PC-3 (cell line): ENCODE measurements at regions not wholly inside any gene's neighbourhood (a gene's known extent, or its start where the extent isn't known, plus 50 kb on each side); places are given as distances from the start of the nearest gene placed in this dataset.

Experiments
- CTCF ChIP-seq: fragments of 300-600 bp; sonication (generic); conservative IDR thresholded peaks from 2 replicates; pipeline ENCODE4 v1.5.1; 2017; ENCODE audit warnings: antibody characterized with exemption, low read depth, mild to moderate bottlenecking, low read length
- EZH2phosphoT487 ChIP-seq: fragments of 300-600 bp; sonication (generic); IDR thresholded peaks from 2 replicates; pipeline ENCODE4 v1.6.1; 2018; ENCODE audit warnings: mild to moderate bottlenecking, antibody characterized with exemption, low read length, borderline replicate concordance

GRCh38 chr3:159844801-159845261, 143.8 kb upstream of the IL12A start:
- TF ChIP-seq CTCF (no peak), EZH2phosphoT487 (no peak)
